GM06990 (cell line): ENCODE measurements at regions not wholly inside any gene's neighbourhood (a gene's known extent, or its start where the extent isn't known, plus 50 kb on each side); places are given as distances from the start of the nearest gene placed in this dataset.

Experiments used
- DNase-seq: peaks from one replicate; pipeline ENCODE4 v3.0.0-alpha.2; 2011; ENCODE audit not compliant: insufficient read length; ENCODE audit errors: extremely low read depth
- H3K27me3 ChIP-seq: replicated peaks from 2 replicates; pipeline ENCODE4 v1.6.0; 2011; ENCODE audit warnings: low read length; ENCODE audit not compliant: control insufficient read depth, insufficient read depth
- H3K36me3 ChIP-seq: 2 replicates; pipeline ENCODE4 v1.5.1; 2011; ENCODE audit warnings: low read length; ENCODE audit not compliant: control insufficient read depth, insufficient read depth
- H3K4me3 ChIP-seq: replicated peaks from 2 replicates; pipeline ENCODE4 v1.5.1; 2011; ENCODE audit warnings: low read depth, mild to moderate bottlenecking, control low read depth, low read length
- TF ChIP-seq, protein P1 (sequence below): IDR thresholded peaks from 2 replicates; pipeline ENCODE4 v1.5.1; 2011; ENCODE audit warnings: low read length, control low read depth, mild to moderate bottlenecking, inconsistent platforms; ENCODE audit not compliant: insufficient read depth, poor library complexity, severe bottlenecking

DNA sequence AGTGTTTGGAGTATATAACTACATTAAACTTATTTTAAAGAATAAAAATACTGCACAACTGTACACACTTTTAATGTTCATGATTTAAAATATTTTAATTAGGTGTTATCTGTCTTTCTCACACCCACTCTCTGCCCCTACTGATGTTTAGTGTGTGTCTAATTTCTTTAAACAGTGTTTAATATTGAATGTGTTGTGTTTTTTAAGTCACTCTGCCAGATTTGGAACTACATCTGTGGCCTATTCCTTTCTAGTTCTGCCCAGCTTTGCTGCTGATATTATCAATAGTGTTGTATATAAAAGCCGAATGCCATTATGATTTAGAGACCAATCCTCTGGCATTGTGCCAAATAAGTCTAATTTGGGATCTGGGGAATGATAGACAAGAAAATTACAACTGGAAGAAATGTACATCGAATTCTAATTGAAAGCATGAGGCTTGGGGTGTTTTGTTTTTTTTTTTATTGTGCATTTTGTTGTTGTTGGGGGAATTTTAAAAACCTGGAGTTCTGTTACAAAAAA, 398.0 kb downstream of the CPS1 start:
- Histone ChIP-seq H3K4me3 (no peak overlapping the region), H3K36me3 (no peaks in the 10 kb centered on the region), H3K27me3 (no peaks in the 10 kb centered on the region)
- DNase-seq, result no peak
- TF ChIP-seq, protein P1, sequence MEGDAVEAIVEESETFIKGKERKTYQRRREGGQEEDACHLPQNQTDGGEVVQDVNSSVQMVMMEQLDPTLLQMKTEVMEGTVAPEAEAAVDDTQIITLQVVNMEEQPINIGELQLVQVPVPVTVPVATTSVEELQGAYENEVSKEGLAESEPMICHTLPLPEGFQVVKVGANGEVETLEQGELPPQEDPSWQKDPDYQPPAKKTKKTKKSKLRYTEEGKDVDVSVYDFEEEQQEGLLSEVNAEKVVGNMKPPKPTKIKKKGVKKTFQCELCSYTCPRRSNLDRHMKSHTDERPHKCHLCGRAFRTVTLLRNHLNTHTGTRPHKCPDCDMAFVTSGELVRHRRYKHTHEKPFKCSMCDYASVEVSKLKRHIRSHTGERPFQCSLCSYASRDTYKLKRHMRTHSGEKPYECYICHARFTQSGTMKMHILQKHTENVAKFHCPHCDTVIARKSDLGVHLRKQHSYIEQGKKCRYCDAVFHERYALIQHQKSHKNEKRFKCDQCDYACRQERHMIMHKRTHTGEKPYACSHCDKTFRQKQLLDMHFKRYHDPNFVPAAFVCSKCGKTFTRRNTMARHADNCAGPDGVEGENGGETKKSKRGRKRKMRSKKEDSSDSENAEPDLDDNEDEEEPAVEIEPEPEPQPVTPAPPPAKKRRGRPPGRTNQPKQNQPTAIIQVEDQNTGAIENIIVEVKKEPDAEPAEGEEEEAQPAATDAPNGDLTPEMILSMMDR, result no peak

DNA sequence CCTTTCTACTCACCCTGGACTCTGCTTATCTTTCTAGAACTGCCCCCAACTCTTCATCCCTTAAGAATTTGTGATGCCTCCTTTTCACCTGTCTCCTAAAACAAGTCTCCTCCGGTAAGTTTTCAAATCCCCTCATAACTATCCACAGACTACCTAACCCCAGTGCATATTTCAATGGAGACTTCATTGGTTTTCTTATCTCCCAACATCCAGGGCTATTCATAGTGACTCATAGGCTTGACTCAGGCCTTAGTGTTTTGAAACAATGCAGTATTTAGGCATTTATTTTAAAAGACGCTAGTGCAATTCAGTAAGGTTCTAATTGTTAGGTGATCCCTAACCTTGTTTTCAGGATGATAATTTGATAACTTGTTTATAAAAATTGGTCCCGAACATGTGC, 399.2 kb downstream of the CPS1 start:
- DNase-seq, result no peak
- no peaks in the 10 kb centered on the region for H3K36me3 ChIP-seq
- no peak overlapping the region for H3K4me3 ChIP-seq
- TF ChIP-seq, protein P1, result no peak
- H3K27me3 ChIP-seq, result no peaks in the 10 kb centered on the region

- Histone ChIP-seq H3K27me3 (no peaks in the 10 kb centered on the region), H3K4me3 (no peak overlapping the region), H3K36me3 (no peaks in the 10 kb centered on the region)
- no peak for DNase-seq
- TF ChIP-seq, protein P1, result no peak
Measured at GRCh38 chr2:210956101-210956500, 399.7 kb downstream of the CPS1 start.

- TF ChIP-seq, protein P1, result no peak
- H3K4me3 ChIP-seq, result no peak overlapping the region
- no peaks in the 10 kb centered on the region for H3K27me3 ChIP-seq
- no peaks in the 10 kb centered on the region for H3K36me3 ChIP-seq
- no peak for DNase-seq
Measured at GRCh38 chr2:210961249-210961648, 404.9 kb downstream of the CPS1 start.

DNA sequence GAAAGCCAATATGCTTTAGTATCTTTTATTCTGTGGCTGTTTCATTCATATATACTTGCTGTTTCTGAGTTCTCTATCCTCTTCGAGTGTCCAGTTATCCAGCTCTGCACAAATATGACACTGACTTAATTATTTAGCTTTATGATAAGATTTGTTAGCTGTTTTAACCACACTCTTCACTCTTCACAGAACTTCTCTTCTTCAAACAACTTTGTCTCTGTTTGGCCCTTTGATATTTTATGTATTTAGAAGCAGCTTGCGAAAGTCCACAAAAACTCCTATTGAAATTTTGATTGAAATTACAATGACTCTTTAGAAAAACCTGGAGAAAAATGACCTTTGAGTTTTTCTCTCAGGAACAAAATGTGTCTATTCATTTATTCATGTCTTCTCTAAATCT, 407.0 kb downstream of the CPS1 start:
- no peaks in the 10 kb centered on the region for H3K36me3 ChIP-seq
- DNase-seq, result no peak
- H3K27me3 ChIP-seq, result no peaks in the 10 kb centered on the region
- H3K4me3 ChIP-seq, result no peak overlapping the region
- TF ChIP-seq, protein P1, result no peak
